ENCODE measurements at regions not wholly inside any gene's neighbourhood (a gene's known extent, or its start where the extent isn't known, plus 50 kb on each side); places are given as distances from the start of the nearest gene placed in this dataset.

DNA sequence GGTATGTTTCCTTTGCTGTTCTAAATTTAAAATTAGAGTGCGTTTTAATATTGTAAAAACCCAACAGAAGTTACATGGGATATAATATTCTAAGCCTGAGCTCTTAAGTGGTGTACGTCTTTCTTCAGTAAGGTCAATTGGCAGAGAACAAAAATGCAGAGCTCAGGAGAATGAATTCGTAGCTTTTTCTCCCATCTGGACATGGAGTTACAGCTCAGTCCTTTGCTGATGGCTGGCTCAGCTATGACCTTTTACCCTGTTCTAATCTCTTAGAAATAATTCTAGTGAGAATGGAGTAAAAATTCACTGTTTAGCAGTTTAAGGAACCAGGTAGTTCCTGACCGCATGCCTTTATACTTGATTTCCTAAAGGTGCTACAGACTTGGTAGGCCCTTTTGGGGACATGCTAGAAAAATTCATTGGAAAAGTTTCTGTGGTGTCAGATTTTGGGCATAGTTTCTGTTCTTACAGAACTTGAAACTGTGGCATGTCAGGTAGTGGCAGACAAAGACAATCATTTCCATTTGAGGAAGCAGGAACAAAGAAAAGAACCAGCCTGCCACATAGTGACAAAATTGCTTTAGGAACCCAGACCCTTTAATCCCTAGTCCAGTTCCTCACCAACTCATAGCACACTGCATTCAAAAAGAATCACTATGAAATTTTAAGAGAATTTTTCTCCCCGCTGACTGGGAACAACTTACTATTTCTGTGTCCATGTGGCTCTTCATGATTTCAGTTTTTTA lies 566.8 kb upstream of the ZNF804A start:
- CTCF ChIA-PET = no interaction called here
- Histone ChIP-seq H2AFZ (ENCODE audit: low read depth, low read length, poor library complexity, severe bottlenecking) (no peak overlapping the region), H3K4me2 (ENCODE audit: low read length) (no peak overlapping the region), H3K9ac (ENCODE audit: low read length) (no peak overlapping the region), H3K36me3 (ENCODE audit: control insufficient read depth in 1 of 2, insufficient read depth in 2 of 2, low read length in 2 of 2) (no peaks in the 10 kb centered on the region), H3K27me3 (ENCODE audit: insufficient read depth, low read length) (no peaks in the 10 kb centered on the region), H3K79me2 (ENCODE audit: insufficient read depth, low read length) (no peaks in the 10 kb centered on the region), H3K4me1 (ENCODE audit: control insufficient read depth in 1 of 2, insufficient read depth in 2 of 2, low read length in 2 of 2) (no peaks in the 10 kb centered on the region), H3K4me3 (replicated peaks in 1 of 2; ENCODE audit: low read depth in 1 of 2, low read length in 2 of 2) (no peak overlapping the region), H3K27ac (ENCODE audit: low read depth, low read length) (no peak overlapping the region), H3K9me3 (ENCODE audit: control insufficient read depth in 1 of 2, insufficient read depth in 1 of 2, low read depth in 1 of 2, low read length in 2 of 2) (no peaks in the 10 kb centered on the region; a peak in 1 of 4 replicates), H3K9me2 (ENCODE audit: insufficient read depth) (no peaks in the 10 kb centered on the region), H4K20me1 (ENCODE audit: insufficient read depth) (no peaks in the 10 kb centered on the region)
- no peak for ATAC-seq
- POLR2A ChIA-PET = no interaction called here
- no peak for DNase-seq (ENCODE audit: low read depth, low spot score)
- RAD21 ChIA-PET (ENCODE audit: low non-redundant PET in 1 of 2, low total read pairs in 2 of 2, uncharacterized antibody in 2 of 2, unreplicated experiment in 2 of 2) = no interaction called here
- TF ChIP-seq, protein P1, sequence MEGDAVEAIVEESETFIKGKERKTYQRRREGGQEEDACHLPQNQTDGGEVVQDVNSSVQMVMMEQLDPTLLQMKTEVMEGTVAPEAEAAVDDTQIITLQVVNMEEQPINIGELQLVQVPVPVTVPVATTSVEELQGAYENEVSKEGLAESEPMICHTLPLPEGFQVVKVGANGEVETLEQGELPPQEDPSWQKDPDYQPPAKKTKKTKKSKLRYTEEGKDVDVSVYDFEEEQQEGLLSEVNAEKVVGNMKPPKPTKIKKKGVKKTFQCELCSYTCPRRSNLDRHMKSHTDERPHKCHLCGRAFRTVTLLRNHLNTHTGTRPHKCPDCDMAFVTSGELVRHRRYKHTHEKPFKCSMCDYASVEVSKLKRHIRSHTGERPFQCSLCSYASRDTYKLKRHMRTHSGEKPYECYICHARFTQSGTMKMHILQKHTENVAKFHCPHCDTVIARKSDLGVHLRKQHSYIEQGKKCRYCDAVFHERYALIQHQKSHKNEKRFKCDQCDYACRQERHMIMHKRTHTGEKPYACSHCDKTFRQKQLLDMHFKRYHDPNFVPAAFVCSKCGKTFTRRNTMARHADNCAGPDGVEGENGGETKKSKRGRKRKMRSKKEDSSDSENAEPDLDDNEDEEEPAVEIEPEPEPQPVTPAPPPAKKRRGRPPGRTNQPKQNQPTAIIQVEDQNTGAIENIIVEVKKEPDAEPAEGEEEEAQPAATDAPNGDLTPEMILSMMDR (IDR thresholded peaks at IDR 0.05 in 2 of 3, conservative IDR thresholded peaks at IDR 0.05 in 1 of 3; ENCODE audit: borderline replicate concordance in 1 of 3, insufficient read depth in 1 of 3, low read depth in 2 of 3, low read length in 2 of 3) = no peak
- no peak for TF ChIP-seq SP1 (IDR thresholded peaks at IDR 0.05; ENCODE audit: low read depth)
- TF ChIP-seq EGR1 (IDR thresholded peaks at IDR 0.05; ENCODE audit: low read depth) = no peak
- TF ChIP-seq, protein P2, sequence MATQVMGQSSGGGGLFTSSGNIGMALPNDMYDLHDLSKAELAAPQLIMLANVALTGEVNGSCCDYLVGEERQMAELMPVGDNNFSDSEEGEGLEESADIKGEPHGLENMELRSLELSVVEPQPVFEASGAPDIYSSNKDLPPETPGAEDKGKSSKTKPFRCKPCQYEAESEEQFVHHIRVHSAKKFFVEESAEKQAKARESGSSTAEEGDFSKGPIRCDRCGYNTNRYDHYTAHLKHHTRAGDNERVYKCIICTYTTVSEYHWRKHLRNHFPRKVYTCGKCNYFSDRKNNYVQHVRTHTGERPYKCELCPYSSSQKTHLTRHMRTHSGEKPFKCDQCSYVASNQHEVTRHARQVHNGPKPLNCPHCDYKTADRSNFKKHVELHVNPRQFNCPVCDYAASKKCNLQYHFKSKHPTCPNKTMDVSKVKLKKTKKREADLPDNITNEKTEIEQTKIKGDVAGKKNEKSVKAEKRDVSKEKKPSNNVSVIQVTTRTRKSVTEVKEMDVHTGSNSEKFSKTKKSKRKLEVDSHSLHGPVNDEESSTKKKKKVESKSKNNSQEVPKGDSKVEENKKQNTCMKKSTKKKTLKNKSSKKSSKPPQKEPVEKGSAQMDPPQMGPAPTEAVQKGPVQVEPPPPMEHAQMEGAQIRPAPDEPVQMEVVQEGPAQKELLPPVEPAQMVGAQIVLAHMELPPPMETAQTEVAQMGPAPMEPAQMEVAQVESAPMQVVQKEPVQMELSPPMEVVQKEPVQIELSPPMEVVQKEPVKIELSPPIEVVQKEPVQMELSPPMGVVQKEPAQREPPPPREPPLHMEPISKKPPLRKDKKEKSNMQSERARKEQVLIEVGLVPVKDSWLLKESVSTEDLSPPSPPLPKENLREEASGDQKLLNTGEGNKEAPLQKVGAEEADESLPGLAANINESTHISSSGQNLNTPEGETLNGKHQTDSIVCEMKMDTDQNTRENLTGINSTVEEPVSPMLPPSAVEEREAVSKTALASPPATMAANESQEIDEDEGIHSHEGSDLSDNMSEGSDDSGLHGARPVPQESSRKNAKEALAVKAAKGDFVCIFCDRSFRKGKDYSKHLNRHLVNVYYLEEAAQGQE (IDR thresholded peaks at IDR 0.05; ENCODE audit: low read depth) = no peak
- no peak for TF ChIP-seq FOSL1 (IDR thresholded peaks at IDR 0.05; ENCODE audit: low read depth)
- peak; percentile 9; the same call in 1 of the 2 replicates for TF ChIP-seq RAD21 (IDR thresholded peaks at IDR 0.05; ENCODE audit: low read depth)
- TF ChIP-seq ZFX (IDR thresholded peaks at IDR 0.05) = no peak
- no TSS peak for BruUV-seq (replicated peaks)
- intact Hi-C loops (cut with micrococcal nuclease) = no loop called here
